ENCODE measurements at regions not wholly inside any gene's neighbourhood (a gene's known extent, or its start where the extent isn't known, plus 50 kb on each side); places are given as distances from the start of the nearest gene placed in this dataset.

GRCh38 chr9:68643901-68644809, 60.9 kb upstream of the PIP5K1B start:
- H3K4me1 ChIP-seq (replicated peaks in 1 of 4; ENCODE audit: control insufficient read depth in 3 of 4, insufficient read depth in 4 of 4, low read length in 3 of 4): 0 out of 7 replicates have a peak, but pooled peaks cover 0 to 2% (median 0%) of the 10 kb centered on the region in 4 experiments
- no peak overlapping the region for H4K8ac ChIP-seq (ENCODE audit: extremely low read depth, insufficient read depth, low read length)
- FAIRE-seq (no peak), DNase-seq (ENCODE audit: low read depth in 1 of 2, low spot score in 2 of 2) (no peak)
- no peak overlapping the region for H4K91ac ChIP-seq (replicated peaks; ENCODE audit: insufficient read length, low read length)
- no peaks in the 10 kb centered on the region for H3K23me2 ChIP-seq (ENCODE audit: low read depth, low read length)
- no peaks in the 10 kb centered on the region for H3K9me3 ChIP-seq (ENCODE audit: insufficient read depth in 2 of 2, low read depth in 1 of 2, low read length in 1 of 2)
- WGBS, 2 experiments (ENCODE audit: extremely low coverage in 1 of 2, insufficient coverage in 1 of 2, insufficient read length in 1 of 2, insufficient replicate concordance in 2 of 2, low coverage in 1 of 2, low lambda C conversion rate in 2 of 2, missing lambda C conversion rate in 1 of 2): 86% methylated on average over 11 of the region's 11 CpGs; no CpG with 5 or more reads in 1 of the 2 experiments
- H4K20me1 ChIP-seq (replicated peaks in 1 of 2; ENCODE audit: control insufficient read depth in 1 of 2, insufficient read depth in 2 of 2, low read length in 2 of 2): no peaks in the 10 kb centered on the region
- H2BK120ac ChIP-seq (replicated peaks; ENCODE audit: low read depth, low read length): no peak overlapping the region
- ChIA-PET CTCF (ENCODE audit: partially characterized antibody) (no interaction called here), POLR2A (ENCODE audit: partially characterized antibody) (interaction anchor here (0.7 kb wide), 1 partner anchor 252 kb away, joined by 3 read pairs; no protein-coding TSS in a partner anchor)
- H3K27me3 ChIP-seq (replicated peaks in 1 of 4; ENCODE audit: control insufficient read depth in 3 of 4, extremely low read depth in 1 of 4, insufficient read depth in 3 of 4, low read length in 3 of 4): no peaks in the 10 kb centered on the region
- H3K27ac ChIP-seq (ENCODE audit: low read depth, low read length): no peak overlapping the region
- H2BK20ac ChIP-seq (ENCODE audit: low read length): no peak overlapping the region
- H3K4me2 ChIP-seq (ENCODE audit: insufficient read depth in 1 of 2, low read depth in 2 of 2, low read length in 2 of 2): no peak overlapping the region
- no peaks in the 10 kb centered on the region for H3K79me1 ChIP-seq (ENCODE audit: low read depth, low read length)
- H3K4ac ChIP-seq (replicated peaks; ENCODE audit: insufficient read length, low read depth, low read length): no peak overlapping the region
- H2AK5ac ChIP-seq (ENCODE audit: low read depth, low read length): no peak overlapping the region
- no peak overlapping the region for H3K14ac ChIP-seq (ENCODE audit: insufficient read length)
- no peak overlapping the region for H3K56ac ChIP-seq (replicated peaks; ENCODE audit: insufficient read length, low read depth, low read length)
- H3K79me2 ChIP-seq (ENCODE audit: control insufficient read depth in 1 of 2, insufficient read depth in 2 of 2, low read length in 2 of 2): no peaks in the 10 kb centered on the region
- no peak overlapping the region for H3K18ac ChIP-seq (ENCODE audit: extremely low read depth, low read length)
- H2AFZ ChIP-seq (ENCODE audit: low read length): peak overlapping the region; percentile 99
- no peak overlapping the region for H3K4me3 ChIP-seq (ENCODE audit: extremely low read depth in 1 of 4, insufficient read depth in 2 of 4, low read depth in 3 of 4, low read length in 4 of 4)
- no peak overlapping the region for H3K9ac ChIP-seq (replicated peaks in 1 of 4; ENCODE audit: extremely low read depth in 1 of 4, low read depth in 3 of 4, low read length in 3 of 4)
- TF ChIP-seq YY1 (IDR thresholded peaks at IDR 0.05; ENCODE audit: low read depth, low read length) (peak; percentile 90), RNF2 (IDR thresholded peaks at IDR 0.05; ENCODE audit: borderline replicate concordance, low read depth, low read length, missing control alignments, poor library complexity, severe bottlenecking) (no peak)
- no peak overlapping the region for H2BK5ac ChIP-seq (ENCODE audit: low read depth, low read length)
- no peak overlapping the region for H3K23ac ChIP-seq (ENCODE audit: insufficient read length)
- H3K36me3 ChIP-seq (ENCODE audit: control insufficient read depth in 2 of 4, insufficient read depth in 4 of 4, low read length in 3 of 4): no peaks in the 10 kb centered on the region
- no peak overlapping the region for H4K5ac ChIP-seq (ENCODE audit: insufficient read length, low read depth, low read length)
- H2BK12ac ChIP-seq (ENCODE audit: low read depth, low read length): no peak overlapping the region
- H2BK15ac ChIP-seq (ENCODE audit: low read length): no peak overlapping the region
